Activated CD8-positive, alpha-beta memory T cell treated with anti-CD3 and anti-CD28 coated beads, Interleukin-2, amount 10 ng/mL, durations not matched to agents 7 days and 5 days (primary cell): ENCODE measurements at regions not wholly inside any gene's neighbourhood (a gene's known extent, or its start where the extent isn't known, plus 50 kb on each side); places are given as distances from the start of the nearest gene placed in this dataset.

ENCODE experiments used
- ATAC-seq: fragments of 150-1000 bp; cut with Tn5 transposase; one replicate; pipeline ENCODE4 v1.10.0; 2021; ENCODE audit warnings: moderate library complexity
- CTCF ChIA-PET: fragments of 350-600 bp; sonication (Branson Sonifier 250); formaldehyde crosslinking; loops from one replicate; lab custom pipeline; 2021; ENCODE audit warnings: antibody characterized with exemption; lab: Charles Lee
- DNase-seq: peaks from one replicate; pipeline ENCODE4 v3.0.0-alpha.2; 2020
- H3K27ac Mint-ChIP-seq: one replicate; pipeline ENCODE4 v1.8.0; 2021; ENCODE audit warnings: mild to moderate bottlenecking, mixed read lengths
- H3K27me3 Mint-ChIP-seq: one replicate; pipeline ENCODE4 v1.8.0; 2021; ENCODE audit warnings: mixed read lengths
- H3K36me3 Mint-ChIP-seq: one replicate; pipeline ENCODE4 v1.8.0; 2021; ENCODE audit warnings: mild to moderate bottlenecking, mixed read lengths
- H3K4me1 Mint-ChIP-seq: one replicate; pipeline ENCODE4 v1.8.0; 2021; ENCODE audit warnings: mixed read lengths
- H3K4me3 Mint-ChIP-seq: one replicate; pipeline ENCODE4 v1.8.0; 2021; ENCODE audit warnings: mild to moderate bottlenecking, moderate library complexity, mixed read lengths
- H3K9me3 Mint-ChIP-seq: one replicate; pipeline ENCODE4 v1.8.0; 2022; ENCODE audit warnings: low read depth, mixed read lengths

DNA sequence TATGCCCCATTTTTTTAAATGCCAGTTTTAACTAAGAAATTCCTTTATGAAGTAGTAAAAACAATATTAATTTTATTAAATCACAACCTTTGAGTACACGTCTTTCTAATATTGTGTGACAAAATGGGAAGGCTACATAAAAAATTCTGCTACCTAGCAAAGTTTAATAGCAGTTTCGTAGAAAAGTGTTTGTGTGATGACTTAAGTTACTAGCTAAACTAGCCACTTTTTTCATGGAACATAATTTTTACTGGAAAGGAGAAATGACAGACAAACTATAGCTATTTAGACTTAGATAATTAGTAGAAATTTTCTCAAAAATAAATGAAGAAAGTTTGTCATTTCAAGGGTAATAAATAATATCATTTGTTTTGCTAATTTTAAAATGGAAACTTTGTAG lies 153.1 kb downstream of the GPAM start:
- no peaks in the 10 kb centered on the region for H3K27me3 Mint-ChIP-seq
- H3K9me3 Mint-ChIP-seq, result no peaks in the 10 kb centered on the region
- DNase-seq, result no peak
- H3K27ac Mint-ChIP-seq, result no peak overlapping the region
- CTCF ChIA-PET, result no interaction called here
- H3K4me1 Mint-ChIP-seq, result no peaks in the 10 kb centered on the region
- H3K36me3 Mint-ChIP-seq, result no peaks in the 10 kb centered on the region
- no peak for ATAC-seq
- H3K4me3 Mint-ChIP-seq, result no peak overlapping the region

GRCh38 chr10:112039823-112040222 lies 143.7 kb downstream of the GPAM start:
- DNase-seq (no peak), ATAC-seq (no peak)
- no peaks in the 10 kb centered on the region for H3K36me3 Mint-ChIP-seq
- H3K9me3 Mint-ChIP-seq, result no peaks in the 10 kb centered on the region
- no peaks in the 10 kb centered on the region for H3K4me1 Mint-ChIP-seq
- no peaks in the 10 kb centered on the region for H3K27me3 Mint-ChIP-seq
- no peak overlapping the region for H3K4me3 Mint-ChIP-seq
- no peak overlapping the region for H3K27ac Mint-ChIP-seq
- CTCF ChIA-PET, result no interaction called here

DNA sequence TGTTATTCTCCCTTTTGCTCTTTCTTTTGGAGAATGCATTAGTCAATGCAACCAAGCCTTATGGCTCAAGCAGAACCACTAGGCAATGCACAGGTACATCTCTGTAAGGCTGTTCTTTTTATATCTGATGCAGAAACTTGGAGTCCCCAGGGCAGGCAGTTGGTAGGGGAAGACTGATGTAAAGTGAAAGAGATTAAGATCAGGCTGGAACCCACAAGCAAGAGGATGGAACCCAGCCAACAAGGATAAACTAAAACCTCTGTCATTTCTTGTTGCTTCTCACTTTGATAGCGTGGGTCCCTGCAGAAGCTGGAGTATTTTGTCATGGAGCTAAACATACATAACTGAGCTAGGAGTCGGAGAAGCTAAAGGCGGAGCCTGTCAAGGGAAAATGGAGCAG lies 142.9 kb downstream of the GPAM start:
- no peaks in the 10 kb centered on the region for H3K36me3 Mint-ChIP-seq
- H3K4me1 Mint-ChIP-seq, result no peaks in the 10 kb centered on the region
- no peak for ATAC-seq
- H3K9me3 Mint-ChIP-seq, result no peaks in the 10 kb centered on the region
- no peak overlapping the region for H3K27ac Mint-ChIP-seq
- H3K27me3 Mint-ChIP-seq, result no peaks in the 10 kb centered on the region
- no peak for DNase-seq
- CTCF ChIA-PET, result no interaction called here
- no peak overlapping the region for H3K4me3 Mint-ChIP-seq

DNA sequence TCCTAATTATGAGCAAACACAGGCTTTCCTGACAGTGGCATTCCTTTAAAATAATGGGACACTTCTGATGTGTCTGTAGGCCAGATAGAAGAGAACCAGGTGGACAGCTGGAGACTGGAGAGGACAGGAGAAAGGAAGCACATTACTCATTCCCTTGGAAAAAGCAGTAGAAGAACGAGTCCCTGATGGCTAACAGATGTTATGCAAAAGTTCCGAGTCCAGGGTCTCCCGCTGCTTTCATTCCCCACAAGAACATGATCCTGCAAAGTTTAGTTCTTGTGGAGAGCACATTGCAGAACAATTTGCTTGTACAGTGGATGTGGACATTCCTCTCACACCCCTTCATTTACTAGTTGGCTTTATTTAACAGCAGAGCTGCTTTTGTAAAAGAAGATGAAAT lies 137.6 kb downstream of the GPAM start:
- DNase-seq, result no peak
- no peaks in the 10 kb centered on the region for H3K27me3 Mint-ChIP-seq
- no peak overlapping the region for H3K4me3 Mint-ChIP-seq
- CTCF ChIA-PET, result no interaction called here
- no peaks in the 10 kb centered on the region for H3K36me3 Mint-ChIP-seq
- ATAC-seq, result no peak
- H3K27ac Mint-ChIP-seq, result no peak overlapping the region
- H3K4me1 Mint-ChIP-seq, result no peaks in the 10 kb centered on the region
- no peaks in the 10 kb centered on the region for H3K9me3 Mint-ChIP-seq

DNA sequence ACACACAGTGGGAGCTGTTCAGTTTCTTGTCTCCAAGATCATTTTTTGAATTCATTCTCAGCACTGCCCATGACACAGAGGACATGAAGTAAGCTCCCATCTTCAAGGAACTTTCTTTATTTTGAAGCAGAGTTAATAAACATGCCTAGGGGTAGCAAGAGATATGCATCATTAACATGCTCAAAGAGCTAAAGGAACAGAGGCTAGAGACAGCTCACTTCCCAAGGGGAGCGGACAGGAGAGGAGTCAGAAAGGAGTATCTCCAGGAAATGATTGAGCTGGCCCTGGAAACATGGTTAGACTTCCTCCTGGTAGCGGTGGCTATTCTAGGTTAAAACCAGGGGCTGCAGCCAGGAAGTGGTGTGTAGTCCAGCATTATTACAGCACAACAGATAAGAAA lies 135.9 kb downstream of the GPAM start:
- DNase-seq (no peak), ATAC-seq (no peak)
- no peaks in the 10 kb centered on the region for H3K9me3 Mint-ChIP-seq
- CTCF ChIA-PET, result no interaction called here
- no peak overlapping the region for H3K27ac Mint-ChIP-seq
- H3K36me3 Mint-ChIP-seq, result no peaks in the 10 kb centered on the region
- H3K4me1 Mint-ChIP-seq, result no peaks in the 10 kb centered on the region
- no peak overlapping the region for H3K4me3 Mint-ChIP-seq
- H3K27me3 Mint-ChIP-seq, result no peaks in the 10 kb centered on the region

GRCh38 chr10:112052166-112052565 lies 131.4 kb downstream of the GPAM start:
- Mint-ChIP-seq H3K4me3 (no peak overlapping the region), H3K27ac (no peak overlapping the region), H3K27me3 (no peaks in the 10 kb centered on the region), H3K9me3 (no peaks in the 10 kb centered on the region), H3K4me1 (no peaks in the 10 kb centered on the region), H3K36me3 (no peaks in the 10 kb centered on the region)
- DNase-seq, result no peak
- ATAC-seq, result no peak
- CTCF ChIA-PET, result no interaction called here

DNA sequence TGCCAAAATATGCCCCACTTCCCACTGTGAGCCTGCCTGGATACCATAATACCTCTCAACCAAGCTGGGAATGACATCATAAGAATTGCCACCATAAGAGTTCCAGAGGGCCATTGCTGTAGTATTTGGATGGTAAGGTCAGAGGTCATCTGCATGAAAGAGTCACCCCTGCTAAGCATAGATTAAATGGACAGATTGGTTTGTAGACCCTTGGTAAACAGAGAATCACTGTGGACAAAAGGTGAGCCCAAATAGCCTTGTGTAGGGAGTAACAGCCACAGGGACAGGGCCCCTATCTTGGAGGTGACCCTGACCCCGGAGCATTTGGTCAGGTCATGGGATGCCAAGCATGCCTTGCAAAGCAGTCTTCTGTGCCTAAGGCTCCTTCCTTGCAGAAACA lies 129.7 kb downstream of the GPAM start:
- CTCF ChIA-PET, result no interaction called here
- no peaks in the 10 kb centered on the region for H3K36me3 Mint-ChIP-seq
- ATAC-seq (no peak), DNase-seq (no peak)
- no peaks in the 10 kb centered on the region for H3K4me1 Mint-ChIP-seq
- no peaks in the 10 kb centered on the region for H3K27me3 Mint-ChIP-seq
- H3K9me3 Mint-ChIP-seq, result no peaks in the 10 kb centered on the region
- H3K4me3 Mint-ChIP-seq, result no peak overlapping the region
- no peak overlapping the region for H3K27ac Mint-ChIP-seq

- CTCF ChIA-PET, result no interaction called here
- H3K9me3 Mint-ChIP-seq, result no peaks in the 10 kb centered on the region
- H3K27ac Mint-ChIP-seq, result no peak overlapping the region
- no peaks in the 10 kb centered on the region for H3K27me3 Mint-ChIP-seq
- no peaks in the 10 kb centered on the region for H3K4me1 Mint-ChIP-seq
- DNase-seq (no peak), ATAC-seq (no peak)
- no peaks in the 10 kb centered on the region for H3K36me3 Mint-ChIP-seq
- H3K4me3 Mint-ChIP-seq, result no peak overlapping the region
Observed at GRCh38 chr10:112054516-112054915, 129.0 kb downstream of the GPAM start.

DNA sequence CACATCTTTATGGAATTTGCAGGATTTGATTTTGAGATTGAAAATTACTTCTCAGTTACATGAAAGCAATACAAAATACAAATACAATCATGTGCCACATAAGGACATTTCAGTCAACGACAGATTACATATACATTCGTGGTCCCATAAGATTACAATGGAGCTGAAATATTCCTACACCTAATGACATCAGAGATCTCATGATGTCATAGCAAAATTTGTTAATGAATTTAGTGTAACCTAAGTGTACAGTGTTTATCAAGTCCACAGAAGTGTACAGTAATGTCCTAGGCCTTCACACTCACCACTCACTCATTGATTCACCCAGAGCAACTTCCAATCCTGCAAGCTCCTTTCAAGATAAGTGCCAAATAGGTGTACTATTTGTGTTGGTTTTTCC lies 126.5 kb downstream of the GPAM start:
- DNase-seq, result no peak
- no peak overlapping the region for H3K4me3 Mint-ChIP-seq
- CTCF ChIA-PET, result no interaction called here
- no peak for ATAC-seq
- no peaks in the 10 kb centered on the region for H3K4me1 Mint-ChIP-seq
- no peaks in the 10 kb centered on the region for H3K36me3 Mint-ChIP-seq
- H3K9me3 Mint-ChIP-seq, result no peaks in the 10 kb centered on the region
- H3K27me3 Mint-ChIP-seq, result no peaks in the 10 kb centered on the region
- H3K27ac Mint-ChIP-seq, result no peak overlapping the region

GRCh38 chr10:112059220-112059619 lies 124.3 kb downstream of the GPAM start:
- H3K27ac Mint-ChIP-seq, result no peak overlapping the region
- H3K36me3 Mint-ChIP-seq, result no peaks in the 10 kb centered on the region
- ATAC-seq (no peak), DNase-seq (no peak)
- no peaks in the 10 kb centered on the region for H3K4me1 Mint-ChIP-seq
- H3K9me3 Mint-ChIP-seq, result no peaks in the 10 kb centered on the region
- no peak overlapping the region for H3K4me3 Mint-ChIP-seq
- H3K27me3 Mint-ChIP-seq, result no peaks in the 10 kb centered on the region
- CTCF ChIA-PET, result no interaction called here

DNA sequence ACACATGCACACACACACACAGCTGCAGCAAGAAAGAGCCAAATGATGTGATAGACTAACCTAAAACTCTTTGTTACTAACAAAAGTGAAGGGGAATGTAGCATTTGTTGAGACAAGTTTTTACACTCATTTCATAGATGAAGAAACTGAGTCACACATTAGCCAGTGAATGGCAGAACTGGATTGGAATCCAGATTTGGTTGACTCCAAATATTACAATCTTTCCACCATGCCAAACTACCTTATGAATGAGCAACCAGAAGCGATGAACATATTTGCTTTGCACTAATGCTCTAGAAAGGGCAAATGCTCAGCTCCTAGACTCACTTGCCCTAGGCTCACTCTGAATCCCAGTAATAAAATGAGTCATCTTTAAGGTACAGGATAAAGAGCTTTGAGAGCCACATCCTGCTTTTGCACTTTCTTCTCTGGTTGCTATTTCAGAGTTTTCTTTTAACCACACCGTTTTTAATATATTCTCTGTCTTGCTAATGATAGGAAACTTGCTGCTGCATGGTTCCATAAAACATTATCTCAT lies 111.9 kb downstream of the GPAM start:
- no peaks in the 10 kb centered on the region for H3K36me3 Mint-ChIP-seq
- ATAC-seq (no peak), DNase-seq (no peak)
- no peaks in the 10 kb centered on the region for H3K9me3 Mint-ChIP-seq
- no peak overlapping the region for H3K27ac Mint-ChIP-seq
- no peaks in the 10 kb centered on the region for H3K27me3 Mint-ChIP-seq
- CTCF ChIA-PET, result interaction anchor here (0.6 kb wide), 1 partner anchor 434 kb away, joined by 3 read pairs; no protein-coding TSS in a partner anchor
- no peak overlapping the region for H3K4me3 Mint-ChIP-seq
- no peaks in the 10 kb centered on the region for H3K4me1 Mint-ChIP-seq

DNA sequence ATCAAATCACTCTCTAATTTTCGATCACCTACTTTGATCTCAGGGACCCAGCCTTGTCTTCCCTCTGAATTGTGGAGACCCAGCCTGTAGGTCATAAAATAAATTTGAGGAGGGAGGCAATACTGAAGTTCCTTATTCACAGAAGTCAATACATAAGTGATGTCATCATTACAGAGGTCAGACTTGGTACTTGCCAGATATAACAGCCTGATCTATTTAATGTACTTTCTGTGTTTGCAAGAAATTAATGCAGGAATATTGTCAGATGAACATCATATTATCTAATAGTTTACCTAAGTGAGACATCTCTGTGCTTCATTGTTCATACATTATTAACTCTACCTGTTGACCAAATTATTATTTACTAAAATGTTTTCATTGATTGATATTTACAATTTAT lies 105.6 kb downstream of the GPAM start:
- H3K4me3 Mint-ChIP-seq, result no peak overlapping the region
- no peak overlapping the region for H3K27ac Mint-ChIP-seq
- H3K4me1 Mint-ChIP-seq, result no peaks in the 10 kb centered on the region
- H3K9me3 Mint-ChIP-seq, result no peaks in the 10 kb centered on the region
- CTCF ChIA-PET, result no interaction called here
- H3K27me3 Mint-ChIP-seq, result no peaks in the 10 kb centered on the region
- no peaks in the 10 kb centered on the region for H3K36me3 Mint-ChIP-seq
- ATAC-seq, result no peak
- DNase-seq, result no peak

GRCh38 chr10:112080231-112080630 lies 103.3 kb downstream of the GPAM start:
- Mint-ChIP-seq H3K27me3 (no peaks in the 10 kb centered on the region), H3K4me3 (no peak overlapping the region), H3K36me3 (no peaks in the 10 kb centered on the region), H3K27ac (no peak overlapping the region), H3K4me1 (no peaks in the 10 kb centered on the region), H3K9me3 (no peaks in the 10 kb centered on the region)
- DNase-seq (no peak), ATAC-seq (no peak)
- CTCF ChIA-PET, result no interaction called here

DNA sequence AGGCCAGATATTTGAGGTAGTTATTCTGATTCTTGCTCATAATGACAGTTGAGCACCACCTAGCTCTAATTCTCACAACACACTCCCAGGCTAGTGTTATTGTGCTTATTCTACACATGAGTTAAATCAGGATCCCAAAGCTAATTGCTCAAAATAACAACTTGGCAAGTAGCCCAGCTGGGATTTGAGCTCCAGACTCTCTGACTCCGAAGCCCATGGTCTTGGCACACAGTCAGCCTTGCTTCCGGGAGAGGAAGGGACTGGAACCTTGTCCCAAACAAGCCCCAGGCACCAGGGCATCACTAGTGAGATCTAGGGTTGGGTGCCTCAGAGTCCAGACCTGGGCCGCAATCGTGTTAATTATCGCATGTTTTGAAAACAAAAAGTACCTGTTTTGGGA lies 101.4 kb downstream of the GPAM start:
- Mint-ChIP-seq H3K4me1 (no peaks in the 10 kb centered on the region), H3K36me3 (no peaks in the 10 kb centered on the region), H3K27me3 (peaks cover 9% of the 10 kb centered on the region), H3K4me3 (no peak overlapping the region), H3K27ac (no peak overlapping the region), H3K9me3 (no peaks in the 10 kb centered on the region)
- CTCF ChIA-PET, result no interaction called here
- ATAC-seq, result no peak
- DNase-seq, result no peak

DNA sequence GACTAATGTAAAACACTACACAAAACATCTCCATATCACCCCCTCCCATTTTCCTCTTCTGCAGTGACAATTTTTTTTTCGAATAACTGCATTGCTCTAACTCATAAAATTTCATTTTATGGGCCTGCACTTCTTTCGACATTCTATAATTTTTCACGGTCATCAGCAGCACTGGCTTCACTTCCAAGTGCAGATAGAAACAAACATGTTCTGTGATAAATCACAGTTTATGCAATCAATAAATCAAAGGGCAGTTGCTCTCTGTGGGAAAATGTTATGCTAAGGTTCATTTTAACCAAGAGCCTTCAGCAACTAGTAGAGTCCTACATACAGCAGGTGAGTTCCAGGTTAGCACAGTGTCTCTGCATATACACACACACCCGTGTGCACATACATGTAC lies 100.1 kb downstream of the GPAM start:
- Mint-ChIP-seq H3K27me3 (peaks cover 11% of the 10 kb centered on the region), H3K36me3 (no peaks in the 10 kb centered on the region), H3K4me3 (no peak overlapping the region), H3K27ac (no peak overlapping the region), H3K4me1 (no peaks in the 10 kb centered on the region), H3K9me3 (no peaks in the 10 kb centered on the region)
- no peak for ATAC-seq
- CTCF ChIA-PET, result no interaction called here
- DNase-seq, result no peak
